Cardiac fibroblast (primary cell): ENCODE measurements at regions not wholly inside any gene's neighbourhood (a gene's known extent, or its start where the extent isn't known, plus 50 kb on each side); places are given as distances from the start of the nearest gene placed in this dataset.

Experiments
- DNase-seq, 2 donors: peaks; one replicate each; pipeline versions ENCODE4 v3.0.0 to v3.0.0-alpha.2; 2010; ENCODE audit warnings: low read depth in 2 of 2
- H3K4me3 ChIP-seq, 2 donors: replicated peaks in 1 of 2; 1 replicate in 1 of 2; 2 replicates in 1 of 2; pipeline ENCODE4 v1.5.1; 2011; ENCODE audit warnings: low read depth in 2 of 2, low read length in 2 of 2, mild to moderate bottlenecking in 2 of 2, moderate library complexity in 1 of 2
- CTCF ChIP-seq: IDR thresholded peaks from one replicate; pipeline ENCODE4 v1.5.1; 2011; ENCODE audit warnings: low read depth, mild to moderate bottlenecking, low read length, inconsistent platforms

GRCh38 chr4:96260064-96260682 lies 420.3 kb downstream of the PDHA2 start:
- DNase-seq = peak in 1 of 2 donors; percentile 5
- TF ChIP-seq CTCF = no peak

GRCh38 chr4:96262057-96262456 lies 422.2 kb downstream of the PDHA2 start:
- no peak overlapping the region for H3K4me3 ChIP-seq
- DNase-seq = no peak
- TF ChIP-seq CTCF = no peak

More at GRCh38 chr4:96260064-96260682, 420.3 kb downstream of the PDHA2 start:
- H3K4me3 ChIP-seq = no peak overlapping the region

DNA sequence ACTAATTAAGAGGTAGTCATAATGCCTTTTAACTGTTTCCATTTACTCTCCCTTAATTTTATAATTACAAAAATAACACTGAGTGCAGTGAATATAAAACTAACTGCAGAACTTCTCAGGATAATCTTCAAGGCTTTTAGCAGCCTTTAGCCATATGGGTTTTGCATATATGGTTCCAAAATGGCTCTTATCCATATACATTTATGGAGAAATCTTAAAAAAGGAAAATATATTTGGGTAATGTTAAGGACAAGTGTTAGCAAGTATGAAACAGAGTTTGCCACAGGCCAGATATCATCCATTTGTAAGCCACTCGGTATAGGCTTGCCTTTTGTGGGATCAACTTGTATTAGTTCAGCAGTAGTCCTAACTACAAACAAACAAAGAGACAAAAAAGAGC lies 423.4 kb downstream of the PDHA2 start:
- no peak overlapping the region for H3K4me3 ChIP-seq
- TF ChIP-seq CTCF = no peak
- DNase-seq = no peak

DNA sequence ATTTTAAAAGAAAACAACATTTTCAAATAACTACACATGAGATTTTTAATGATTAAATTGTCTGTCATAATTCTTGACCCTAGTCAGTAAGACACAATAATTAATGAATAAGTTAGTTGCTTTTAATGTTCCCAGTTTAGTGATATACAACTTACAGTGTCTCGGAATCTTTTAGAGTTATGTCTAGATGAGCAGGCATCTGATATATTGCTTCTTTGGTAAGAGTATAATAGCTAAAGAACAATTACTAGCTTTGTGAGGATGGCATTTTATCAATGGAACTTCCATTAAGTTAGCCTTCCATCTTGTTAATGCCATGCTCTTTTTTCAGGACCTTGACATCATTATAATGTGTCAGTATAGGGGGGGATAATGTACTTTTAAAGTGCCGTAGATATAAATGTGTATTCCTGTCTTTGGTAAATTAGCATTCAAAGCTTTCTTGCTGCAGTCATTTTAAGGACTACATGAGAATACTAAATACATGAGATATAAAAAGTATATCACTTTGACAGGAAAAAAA lies 425.1 kb downstream of the PDHA2 start:
- no peak for TF ChIP-seq CTCF
- DNase-seq = no peak
- no peak overlapping the region for H3K4me3 ChIP-seq

DNA sequence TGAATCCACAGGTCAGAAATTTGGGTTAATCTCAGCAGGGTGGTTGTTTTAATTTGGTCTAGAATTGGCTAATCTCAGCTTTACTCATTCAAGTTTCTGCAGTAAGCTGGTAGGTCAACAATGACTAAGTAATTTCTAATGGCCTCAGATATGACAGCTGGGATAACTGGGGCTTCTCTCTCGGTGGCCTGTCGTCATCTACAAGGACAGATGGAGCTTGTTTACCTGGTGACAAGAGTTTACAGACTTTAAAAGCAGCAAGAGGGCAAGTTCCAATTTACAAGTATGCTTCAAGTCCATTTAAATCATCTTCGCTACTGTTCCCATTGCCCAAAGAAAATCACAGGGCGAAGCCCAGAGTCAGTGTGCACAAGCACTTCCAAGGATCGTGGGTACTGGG lies 453.9 kb downstream of the PDHA2 start:
- no peak overlapping the region for H3K4me3 ChIP-seq
- TF ChIP-seq CTCF = no peak
- DNase-seq = peak in 1 of 2 donors; percentile 13

- H3K4me3 ChIP-seq = no peak overlapping the region
- DNase-seq = peak; percentile 2 to 14
- no peak for TF ChIP-seq CTCF
Observed at GRCh38 chr4:96295143-96295741, 455.3 kb downstream of the PDHA2 start.
